ENCODE measurements at regions not wholly inside any gene's neighbourhood (a gene's known extent, or its start where the extent isn't known, plus 50 kb on each side); places are given as distances from the start of the nearest gene placed in this dataset.

- no peak overlapping the region for H2AFZ ChIP-seq (ENCODE audit: low read depth, low read length)
- H3K27ac ChIP-seq (ENCODE audit: extremely low read depth, low read depth, low read length): no peak overlapping the region
- DNase-seq (ENCODE audit: extremely low read depth in 1 of 4, low spot score in 3 of 4): no peak
- no peaks in the 10 kb centered on the region for H3K36me3 ChIP-seq (ENCODE audit: control insufficient read depth, insufficient read depth, low read length)
- H4K20me1 ChIP-seq (replicated peaks; ENCODE audit: control insufficient read depth, insufficient read depth, low read length): no peaks in the 10 kb centered on the region
- in situ Hi-C loops (cut with MboI) (no loop called here), intact Hi-C loops (cut with micrococcal nuclease) (loop anchor here (10.0 kb wide), 1 partner anchor 115 kb away; no protein-coding TSS in a partner anchor)
- WGBS (ENCODE audit: insufficient coverage, low coverage, missing lambda C conversion rate): 9% methylated on average over 4 of the region's 4 CpGs
- ChIA-PET POLR2A (no interaction called here), CTCF (ENCODE audit: low intra/inter-chr PET ratio) (no interaction called here)
- H3K9me3 ChIP-seq (replicated peaks; ENCODE audit: control insufficient read depth, insufficient read depth, low read depth, low read length): no peaks in the 10 kb centered on the region
- no peak overlapping the region for H3K9ac ChIP-seq (ENCODE audit: insufficient read depth in 1 of 2, low read depth in 2 of 2, low read length in 2 of 2)
- no peak overlapping the region for H3K4me3 ChIP-seq
- no peak overlapping the region for H3K4me2 ChIP-seq (ENCODE audit: insufficient read depth, low read length)
- 0 out of 3 replicates have a peak, but pooled peaks have one; percentile 13 for ATAC-seq
- H3K27me3 ChIP-seq (ENCODE audit: control insufficient read depth in 2 of 2, insufficient read depth in 2 of 2, low read length in 2 of 2): no peaks in the 10 kb centered on the region; a peak in 1 of 5 replicates
- FAIRE-seq: no peak
- peaks cover 5 to 14% of the 10 kb centered on the region in 2 experiments; a peak in 3 of 5 replicates for H3K4me1 ChIP-seq (replicated peaks in 1 of 2; ENCODE audit: control insufficient read depth in 2 of 2, insufficient read depth in 2 of 2, low read length in 2 of 2)
- BruUV-seq (replicated peaks): no TSS peak
- no peaks in the 10 kb centered on the region for H3K9me1 ChIP-seq (ENCODE audit: control insufficient read depth, insufficient read depth, low read length)
- H3K79me2 ChIP-seq (ENCODE audit: control insufficient read depth, insufficient read depth, low read length): no peaks in the 10 kb centered on the region
- TF ChIP-seq ZFX (CRISPR knock-in tag; IDR thresholded peaks at IDR 0.05) (no peak), ATF3 (IDR thresholded peaks at IDR 0.05) (peak; percentile 38; the same call in 1 of the 2 replicates), ATF3 (CRISPR knock-in tag; conservative IDR thresholded peaks at IDR 0.05) (no peak), CEBPB (tag; IDR thresholded peaks at IDR 0.05) (peak; percentile 47; the same call in 1 of the 2 replicates), ASH1L (IDR thresholded peaks at IDR 0.05; ENCODE audit: borderline replicate concordance, low read depth, partially characterized antibody) (no peak), MEIS2 (IDR thresholded peaks at IDR 0.05; ENCODE audit: partially characterized antibody) (peak; percentile 28), PTTG1 (tag; IDR thresholded peaks at IDR 0.05; ENCODE audit: low read depth) (no peak), FOSL1 (tag; conservative IDR thresholded peaks at IDR 0.05) (peak; percentile 79), RAD21 (CRISPR knock-in tag; conservative IDR thresholded peaks at IDR 0.05 in 1 of 2, IDR thresholded peaks at IDR 0.05 in 1 of 2) (peak; percentile 57 to 65), DEAF1 (CRISPR knock-in tag; IDR thresholded peaks at IDR 0.05) (peak; percentile 31; the same call in 1 of the 2 replicates), CTCF (IDR thresholded peaks at IDR 0.05 in 2 of 3, conservative IDR thresholded peaks at IDR 0.05 in 1 of 3; ENCODE audit: insufficient read depth in 2 of 3, low read depth in 1 of 3, low read length in 3 of 3) (peak; percentile 13 to 53 (median 21); a peak in 3 of 6 replicates), SIX5 (IDR thresholded peaks at IDR 0.05; ENCODE audit: borderline replicate concordance in 1 of 2, insufficient read depth in 1 of 2, low read depth in 1 of 2, low read length in 2 of 2) (no peak)
These were observed 77.4 kb downstream of the SEC61B start for GRCh38 chr9:99299211-99300102.
